Suppressor macrophage (primary cell): ENCODE measurements at regions not wholly inside any gene's neighbourhood (a gene's known extent, or its start where the extent isn't known, plus 50 kb on each side); places are given as distances from the start of the nearest gene placed in this dataset.
A peak's percentile ranks its signal among the peaks of the same experiment; 100 is the strongest.

ENCODE experiments used
- DNase-seq, 4 experiments: peaks; one replicate each; pipeline ENCODE4 v3.0.0-alpha.2; 2020 to 2022

- no peak for DNase-seq
Observed at GRCh38 chr5:87868792-87869191, 399.9 kb downstream of the TMEM161B start.

GRCh38 chr5:87867281-87867680 is 401.4 kb downstream of the TMEM161B start:
- DNase-seq = no peak

- DNase-seq = no peak
Observed at GRCh38 chr5:87853541-87853940, 415.1 kb downstream of the TMEM161B start.

DNA sequence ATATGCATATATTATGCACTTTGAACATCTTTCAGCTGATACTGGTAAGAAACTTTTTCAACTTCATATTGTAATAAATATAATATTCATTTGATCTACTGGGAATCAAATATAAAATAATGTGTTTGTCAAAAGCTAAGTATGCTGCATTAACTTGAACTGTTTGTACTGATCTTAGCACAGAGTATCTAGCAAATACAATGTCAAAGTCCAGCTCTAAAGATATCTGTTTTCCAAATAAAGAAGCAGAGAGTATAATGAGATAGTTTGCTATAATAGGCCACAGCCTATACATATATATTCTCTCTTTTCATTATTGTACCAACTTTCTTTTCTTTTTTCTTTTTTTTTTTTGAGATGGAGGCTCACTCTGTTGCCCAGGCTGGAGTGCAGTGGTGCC is 417.0 kb downstream of the TMEM161B start:
- DNase-seq = no peak

DNA sequence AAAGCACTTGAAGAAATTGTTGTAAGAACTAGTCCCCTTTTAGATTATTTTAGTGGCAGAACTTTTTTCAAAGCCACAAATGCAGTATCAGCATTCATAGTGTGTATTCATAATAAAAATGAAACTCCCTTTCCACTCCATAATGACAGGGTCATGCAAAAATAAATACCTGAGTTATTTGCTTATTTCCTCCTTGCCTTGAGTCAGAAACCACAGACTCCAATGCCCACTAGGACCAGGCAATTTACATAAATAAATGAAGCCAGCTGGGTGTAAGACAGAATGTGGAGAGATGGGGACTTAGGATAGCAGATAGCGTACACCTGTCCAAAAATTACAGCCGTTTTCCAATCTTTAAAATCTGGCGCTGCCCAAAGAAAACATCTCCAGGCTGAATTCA is 417.8 kb downstream of the TMEM161B start:
- DNase-seq = no peak

- DNase-seq = no peak
Observed at GRCh38 chr5:87845734-87846133, 422.9 kb downstream of the TMEM161B start.

- DNase-seq = no peak
Observed at GRCh38 chr5:87844866-87845265, 423.8 kb downstream of the TMEM161B start.

- no peak for DNase-seq
Observed at GRCh38 chr5:87844449-87844848, 424.2 kb downstream of the TMEM161B start.

DNA sequence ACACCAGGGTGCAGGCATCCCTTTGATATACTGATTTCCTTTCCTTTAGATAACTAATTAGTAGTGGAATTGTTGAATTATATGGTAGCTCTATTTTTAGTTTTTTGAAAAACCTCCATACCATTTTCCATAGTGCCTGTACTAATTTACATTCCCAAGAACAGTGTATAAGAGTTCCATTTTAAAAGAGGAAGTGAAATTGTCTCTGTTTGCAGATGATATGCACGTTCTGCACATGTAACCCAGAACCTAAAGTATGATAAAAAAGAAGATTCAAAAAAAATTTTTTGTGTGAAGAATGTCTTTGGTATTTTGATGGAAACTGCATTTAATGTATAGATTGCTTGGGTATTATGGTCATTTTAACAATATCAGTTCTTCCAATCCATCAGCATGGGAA is 424.0 kb upstream of the CCNH start:
- no peak for DNase-seq

DNA sequence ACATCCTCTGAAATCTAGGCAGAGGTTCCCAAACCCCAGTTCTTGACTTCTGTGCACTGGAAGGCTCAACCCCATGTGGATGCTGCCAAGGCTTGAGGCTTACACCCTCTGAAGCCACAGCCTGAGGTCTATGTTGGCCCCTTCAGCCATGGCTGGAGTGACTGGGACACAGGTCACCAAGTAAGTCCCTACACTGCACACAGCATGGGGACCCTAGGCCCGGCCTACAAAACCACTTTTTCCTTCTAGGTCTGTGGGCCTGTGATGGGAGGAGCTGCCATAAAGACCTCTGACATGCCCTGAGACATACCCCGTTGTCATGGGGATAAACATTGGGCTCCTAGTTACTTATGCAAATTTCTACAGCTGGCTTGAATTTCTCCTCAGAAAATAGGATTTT is 418.8 kb upstream of the CCNH start:
- DNase-seq = no peak

DNA sequence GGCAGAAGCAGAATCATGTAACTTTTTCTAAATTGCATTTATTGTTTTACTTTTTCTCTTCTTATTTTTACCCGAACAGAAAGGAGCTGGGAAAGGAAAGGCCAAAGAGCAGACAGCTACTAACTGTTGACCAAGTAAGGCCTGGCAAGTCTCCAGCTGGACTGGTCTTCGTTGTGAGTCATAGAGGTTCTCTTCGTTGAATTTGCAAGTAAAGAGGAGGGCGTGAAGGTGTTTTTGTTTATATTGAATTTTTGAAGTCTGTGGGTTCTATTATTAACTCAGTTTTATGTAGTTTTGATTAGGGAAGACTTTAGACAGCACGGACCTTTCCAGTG is 416.5 kb upstream of the CCNH start:
- DNase-seq = no peak

GRCh38 chr5:87828545-87829216 is 416.0 kb upstream of the CCNH start:
- DNase-seq = no peak

GRCh38 chr5:87827539-87827938 is 414.8 kb upstream of the CCNH start:
- no peak for DNase-seq

DNA sequence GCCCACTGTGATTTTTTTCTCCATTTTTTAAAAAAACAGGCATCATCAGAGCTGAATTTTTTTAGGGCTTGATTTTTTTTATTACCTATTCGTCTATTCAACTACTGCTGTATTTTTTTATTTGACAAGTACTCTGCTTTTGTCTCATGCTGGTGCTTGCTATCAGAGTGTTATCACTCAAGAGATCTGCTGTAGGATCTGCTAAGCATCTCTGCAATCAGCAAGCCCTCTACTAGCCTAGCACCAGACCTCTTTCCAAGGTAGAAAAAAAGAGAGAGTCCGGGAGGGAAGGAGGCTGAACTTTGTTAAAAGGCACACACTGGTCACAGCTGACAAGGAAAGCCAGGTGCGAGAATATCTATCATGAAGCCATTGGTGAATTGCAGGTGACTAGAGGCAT is 413.8 kb upstream of the CCNH start:
- no peak for DNase-seq

GRCh38 chr5:87825583-87825982 is 412.9 kb upstream of the CCNH start:
- DNase-seq = no peak

DNA sequence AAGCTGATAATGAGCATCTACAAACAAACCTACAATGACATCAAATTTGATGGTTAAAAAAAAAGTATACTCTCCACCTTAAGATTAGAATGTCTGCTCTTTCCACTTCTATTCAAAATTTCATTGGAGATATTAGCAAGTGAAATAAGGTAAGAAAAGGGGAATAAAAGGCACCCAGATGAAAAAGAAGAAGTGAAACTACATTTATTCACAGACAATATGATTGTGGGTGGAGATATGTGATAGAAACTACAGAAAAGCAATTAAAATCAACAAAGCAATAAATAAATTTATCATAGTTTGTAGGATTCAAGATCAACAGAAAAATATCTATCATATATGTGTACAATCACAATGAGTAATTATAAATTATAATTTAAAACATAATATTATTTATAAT is 395.1 kb upstream of the CCNH start:
- DNase-seq = peak in 1 of 4 experiments; percentile 2

GRCh38 chr5:87803352-87803751 is 390.6 kb upstream of the CCNH start:
- no peak for DNase-seq

DNA sequence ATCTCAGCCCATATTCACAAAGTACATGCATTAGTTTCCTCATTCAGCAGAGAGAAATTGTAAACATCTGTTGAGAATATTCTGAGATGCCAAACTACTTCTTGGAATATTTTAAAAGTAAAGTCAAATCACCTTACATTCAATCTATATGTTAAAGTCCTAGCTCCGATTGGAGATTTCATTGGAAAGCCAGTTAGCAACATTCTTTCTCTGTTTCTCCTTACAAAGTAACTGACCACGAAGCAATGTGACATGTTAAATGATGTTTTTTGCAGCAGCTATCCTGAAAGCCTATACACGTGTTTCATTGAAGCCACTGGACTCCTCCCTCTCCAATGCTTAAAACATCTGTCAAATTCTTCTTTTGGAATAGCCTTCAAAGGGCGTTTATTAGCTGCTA is 379.1 kb upstream of the CCNH start:
- no peak for DNase-seq

GRCh38 chr5:87788416-87788815 is 375.7 kb upstream of the CCNH start:
- DNase-seq = no peak

DNA sequence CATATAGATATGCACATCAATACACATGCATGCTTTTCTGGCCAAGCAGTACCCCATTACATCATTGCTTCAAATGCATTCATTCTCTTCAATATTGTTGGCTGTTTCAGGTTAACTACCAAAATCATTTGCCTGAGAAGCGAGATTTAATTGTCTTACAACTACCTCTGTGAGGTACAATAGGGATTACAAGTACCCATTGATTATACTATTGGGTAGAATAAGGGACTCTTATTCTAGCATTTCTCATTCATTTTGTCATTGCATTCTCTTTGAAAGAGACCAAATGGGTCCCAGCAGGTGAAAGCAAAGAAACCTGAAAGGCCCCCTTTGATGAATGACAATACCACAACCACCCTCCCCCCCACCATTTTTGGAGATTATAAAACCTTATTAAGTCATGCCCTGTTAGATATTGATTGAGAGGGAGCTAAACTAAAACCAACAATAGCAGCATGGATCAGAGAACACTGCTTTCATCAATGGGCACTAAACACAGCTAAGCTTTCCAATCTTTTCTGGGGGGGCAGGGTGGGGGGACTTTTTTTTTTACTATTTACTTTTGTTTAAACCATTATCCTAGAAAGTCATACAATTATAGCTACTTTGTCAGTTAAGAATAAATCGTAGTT is 375.0 kb upstream of the CCNH start:
- no peak for DNase-seq

- no peak for DNase-seq
Observed at GRCh38 chr5:87787086-87787485, 374.4 kb upstream of the CCNH start.

- no peak for DNase-seq
Observed at GRCh38 chr5:87786471-87786870, 373.7 kb upstream of the CCNH start.

DNA sequence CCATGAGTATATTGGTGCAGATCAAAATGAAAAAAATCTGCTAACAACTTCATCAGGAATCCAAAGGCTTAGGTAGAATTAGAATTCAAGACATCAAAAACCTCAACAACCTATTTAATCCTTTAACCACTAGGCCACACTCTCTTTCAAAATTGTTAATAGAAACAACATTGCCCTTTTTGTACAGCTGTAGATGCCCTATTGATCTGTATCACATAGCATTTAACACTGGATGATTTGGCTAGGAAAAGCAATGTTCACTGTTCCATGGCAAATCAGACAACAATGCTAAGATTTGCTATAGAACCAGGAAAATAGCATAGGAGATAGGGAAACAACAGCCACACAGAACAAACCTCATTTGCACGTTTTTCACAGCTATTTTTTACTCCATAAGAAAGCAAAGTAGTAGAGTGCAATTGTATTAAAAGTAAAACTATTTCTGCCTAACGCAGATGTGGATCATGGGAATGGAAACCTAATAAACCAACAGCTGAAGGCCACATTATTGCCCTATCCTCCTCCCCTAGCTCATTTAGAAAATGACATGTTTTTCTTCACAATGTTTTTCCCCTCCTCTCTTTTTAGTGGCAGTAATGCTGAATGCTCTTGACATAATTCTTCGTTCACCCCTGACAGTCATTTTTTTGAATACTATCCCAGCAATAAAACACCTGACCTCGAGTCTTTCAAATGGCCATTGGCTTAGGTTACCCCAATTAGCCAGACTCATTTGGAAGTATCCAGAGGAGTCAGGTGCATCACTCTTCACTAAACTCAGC is 373.0 kb upstream of the CCNH start:
- no peak for DNase-seq

DNA sequence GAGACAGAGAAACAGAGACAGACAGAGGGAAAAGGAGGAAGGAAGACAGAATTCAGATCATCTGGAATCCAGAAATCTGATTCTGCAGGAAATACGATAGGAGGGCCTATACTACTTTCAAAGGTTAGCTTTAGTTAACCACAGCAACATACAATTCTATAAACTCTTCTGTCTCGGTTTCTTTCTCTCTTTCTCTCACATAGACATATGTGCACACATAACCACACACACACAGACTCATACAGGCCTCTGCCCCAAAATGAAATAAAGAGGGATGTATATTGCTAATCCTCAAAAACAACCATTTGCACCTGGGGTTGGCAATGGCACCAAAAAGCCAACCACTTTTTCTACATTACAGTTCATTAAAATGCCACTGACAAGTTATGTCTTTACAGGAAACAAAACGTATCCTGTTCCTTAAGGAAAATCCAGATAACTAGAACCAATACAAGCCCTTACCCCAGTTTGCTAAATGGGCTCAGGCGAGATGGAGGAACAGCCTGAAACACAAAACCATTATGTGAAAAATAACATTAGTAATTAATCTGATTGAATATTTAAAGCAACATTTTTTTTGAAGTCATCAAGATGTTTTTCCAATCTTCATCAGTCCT is 372.3 kb upstream of the CCNH start:
- DNase-seq = no peak
